Thoracic aorta (tissue), 2 donors: ENCODE measurements at regions not wholly inside any gene's neighbourhood (a gene's known extent, or its start where the extent isn't known, plus 50 kb on each side); places are given as distances from the start of the nearest gene placed in this dataset.
"Not testable (repeated sequence)": the region's sequence is repeated elsewhere in the genome, so short reads cannot be mapped to it uniquely, and the experiment has no call there.

Experiments used
- ATAC-seq: fragments of 150-250 bp; one replicate; pipeline ENCODE4 v1.8.0; 2017; ENCODE audit warnings: low read depth; ENCODE audit not compliant: insufficient number of reproducible peaks, low FRiP score
- DNase-seq: peaks from one replicate; pipeline ENCODE4 v3.0.0-alpha.2; 2020; ENCODE audit warnings: low spot score
- H3K27ac ChIP-seq, 2 donors: fragments of 200-600 bp; sonication (generic); 1 replicate in 1 of 2; 2 replicates in 1 of 2; pipeline ENCODE4 v1.5.1; 2016; ENCODE audit warnings: mild to moderate bottlenecking in 2 of 2, moderate library complexity in 2 of 2
- H3K27me3 ChIP-seq: fragments of 200-600 bp; sonication (generic); replicated peaks from 2 replicates; pipeline ENCODE4 v1.6.0; 2016; ENCODE audit warnings: mild to moderate bottlenecking; ENCODE audit not compliant: insufficient read depth
- H3K36me3 ChIP-seq: fragments of 200-600 bp; sonication (generic); one replicate; pipeline ENCODE4 v1.5.1; 2016
- H3K4me1 ChIP-seq, 2 donors: fragments of 200-600 bp; sonication (generic); 1 replicate in 1 of 2; 2 replicates in 1 of 2; pipeline versions ENCODE4 v1.5.1 to v1.6.0; 2016; ENCODE audit warnings: low read depth in 2 of 2, mild to moderate bottlenecking in 1 of 2; ENCODE audit not compliant: control insufficient read depth in 1 of 2
- H3K4me3 ChIP-seq: fragments of 200-600 bp; sonication (generic); 2 replicates; pipeline ENCODE4 v1.5.1; 2016; ENCODE audit warnings: mild to moderate bottlenecking
- H3K9me3 ChIP-seq: fragments of 200-600 bp; sonication (generic); 2 replicates; pipeline ENCODE4 v1.5.1; 2016
- TF ChIP-seq, protein P1 (sequence below): fragments of 200-600 bp; sonication (generic); IDR thresholded peaks from one replicate; pipeline ENCODE4 v1.5.1; 2019; ENCODE audit warnings: antibody characterized with exemption

DNA sequence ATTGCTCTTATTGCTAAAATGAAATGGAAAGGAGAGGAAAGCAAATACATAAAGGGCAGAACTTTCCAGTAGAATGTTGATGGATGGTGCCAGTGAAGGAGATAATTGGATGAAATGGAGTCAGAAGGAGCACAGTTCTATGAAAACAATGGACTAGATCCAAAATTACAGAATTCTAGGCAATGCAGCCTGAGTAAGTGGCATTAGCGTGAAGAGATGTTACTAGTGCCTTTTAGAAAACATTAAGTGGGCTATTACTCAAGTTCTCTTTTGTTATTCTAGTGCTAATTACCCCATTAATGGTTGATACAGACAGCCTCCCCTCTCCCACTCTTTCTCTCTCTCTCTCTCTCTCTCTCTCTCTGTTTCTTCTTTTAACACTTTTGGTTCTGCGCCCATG, 209.5 kb upstream of the RGS17 start:
- no peaks in the 10 kb centered on the region for H3K27me3 ChIP-seq
- TF ChIP-seq, protein P1, sequence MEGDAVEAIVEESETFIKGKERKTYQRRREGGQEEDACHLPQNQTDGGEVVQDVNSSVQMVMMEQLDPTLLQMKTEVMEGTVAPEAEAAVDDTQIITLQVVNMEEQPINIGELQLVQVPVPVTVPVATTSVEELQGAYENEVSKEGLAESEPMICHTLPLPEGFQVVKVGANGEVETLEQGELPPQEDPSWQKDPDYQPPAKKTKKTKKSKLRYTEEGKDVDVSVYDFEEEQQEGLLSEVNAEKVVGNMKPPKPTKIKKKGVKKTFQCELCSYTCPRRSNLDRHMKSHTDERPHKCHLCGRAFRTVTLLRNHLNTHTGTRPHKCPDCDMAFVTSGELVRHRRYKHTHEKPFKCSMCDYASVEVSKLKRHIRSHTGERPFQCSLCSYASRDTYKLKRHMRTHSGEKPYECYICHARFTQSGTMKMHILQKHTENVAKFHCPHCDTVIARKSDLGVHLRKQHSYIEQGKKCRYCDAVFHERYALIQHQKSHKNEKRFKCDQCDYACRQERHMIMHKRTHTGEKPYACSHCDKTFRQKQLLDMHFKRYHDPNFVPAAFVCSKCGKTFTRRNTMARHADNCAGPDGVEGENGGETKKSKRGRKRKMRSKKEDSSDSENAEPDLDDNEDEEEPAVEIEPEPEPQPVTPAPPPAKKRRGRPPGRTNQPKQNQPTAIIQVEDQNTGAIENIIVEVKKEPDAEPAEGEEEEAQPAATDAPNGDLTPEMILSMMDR = no peak
- no peak overlapping the region for H3K4me3 ChIP-seq
- no peaks in the 10 kb centered on the region for H3K9me3 ChIP-seq
- H3K27ac ChIP-seq = no peak overlapping the region
- ATAC-seq (no peak), DNase-seq (no peak)
- H3K36me3 ChIP-seq = no peaks in the 10 kb centered on the region
- H3K4me1 ChIP-seq = no peaks in the 10 kb centered on the region

DNA sequence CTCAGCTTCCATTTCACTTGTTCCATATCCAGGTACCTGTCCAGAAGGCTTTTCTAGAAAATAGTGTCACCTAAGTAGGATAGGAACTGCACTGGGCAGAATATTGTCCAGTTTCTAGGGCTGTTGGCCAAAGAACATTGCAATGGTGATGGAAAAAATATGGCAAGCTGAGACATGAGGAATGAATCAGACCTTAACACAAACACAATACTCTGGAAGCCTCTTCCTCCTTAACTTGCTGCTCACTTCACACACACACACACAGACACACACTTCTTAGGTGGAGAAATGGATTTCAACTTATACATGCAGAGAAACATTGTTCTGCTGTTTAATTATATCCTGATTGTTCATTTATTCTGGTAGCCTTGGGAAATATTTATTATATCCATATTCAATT, 203.0 kb upstream of the RGS17 start:
- Histone ChIP-seq H3K27me3 (no peaks in the 10 kb centered on the region), H3K4me3 (no peak overlapping the region), H3K36me3 (no peaks in the 10 kb centered on the region), H3K27ac (no peak overlapping the region), H3K9me3 (no peaks in the 10 kb centered on the region), H3K4me1 (no peaks in the 10 kb centered on the region)
- DNase-seq (no peak), ATAC-seq (no peak)
- TF ChIP-seq, protein P1 = no peak

DNA sequence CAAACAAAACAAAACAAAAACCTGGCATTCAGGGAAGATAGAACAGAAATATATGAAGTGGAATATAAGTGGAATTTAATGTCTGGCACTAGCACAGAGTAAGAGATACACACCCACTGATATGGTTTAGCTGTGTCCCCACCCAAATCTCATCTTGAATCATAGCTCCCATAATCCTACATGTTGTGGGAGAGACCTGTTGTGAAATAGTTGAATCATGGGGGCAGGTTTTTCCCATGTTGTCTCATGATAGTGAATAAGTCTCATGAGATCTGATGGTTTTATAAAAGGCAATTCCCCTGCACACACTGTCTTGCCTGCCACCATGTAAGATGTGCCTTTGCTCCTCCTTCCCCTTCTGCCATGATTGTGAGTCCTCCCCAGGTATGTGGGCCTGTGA, 200.1 kb upstream of the RGS17 start:
- H3K4me1 ChIP-seq, H3K27ac ChIP-seq, H3K4me3 ChIP-seq, H3K9me3 ChIP-seq, ATAC-seq, DNase-seq, H3K27me3 ChIP-seq, H3K36me3 ChIP-seq: not testable (repeated sequence)

DNA sequence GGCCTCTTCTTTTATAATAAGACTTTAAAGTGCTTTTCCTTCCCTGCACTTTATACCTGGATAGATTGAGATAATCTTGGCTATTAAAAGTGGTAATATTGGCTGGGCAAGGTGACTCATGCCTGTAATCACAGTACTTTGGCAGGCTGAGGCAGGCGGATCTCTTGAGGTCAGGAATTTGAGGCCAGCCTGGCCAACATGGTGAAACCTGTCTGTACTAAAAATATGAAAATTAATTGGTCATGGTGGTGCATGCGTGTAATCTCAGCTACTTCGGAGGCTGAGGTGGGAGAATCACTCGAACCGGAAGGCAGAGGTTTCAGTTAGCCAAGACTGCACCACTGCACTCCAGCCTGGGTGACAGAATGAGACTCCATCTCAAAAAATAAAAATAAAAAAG, 197.1 kb upstream of the RGS17 start:
- no peaks in the 10 kb centered on the region for H3K4me1 ChIP-seq

DNA sequence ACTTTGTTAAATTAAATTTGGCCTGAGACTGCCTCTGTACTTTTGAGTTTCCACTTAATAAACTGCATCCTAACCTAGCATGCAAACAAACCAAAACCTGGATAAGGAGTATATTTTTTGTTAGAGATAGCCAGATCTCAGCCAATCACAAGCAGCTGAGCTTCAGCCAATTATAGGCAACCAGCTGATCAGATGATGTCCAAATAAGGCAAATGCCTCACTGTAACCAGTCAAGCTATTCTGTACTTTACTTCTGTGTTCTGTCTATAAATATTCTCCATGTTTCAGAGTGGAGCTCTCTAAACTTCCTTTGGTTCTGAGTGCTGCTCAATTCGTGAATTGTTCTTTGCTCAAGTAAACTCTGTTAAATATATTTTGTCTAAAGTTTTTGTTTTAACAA, 194.6 kb upstream of the RGS17 start:
- Histone ChIP-seq H3K27me3 (no peaks in the 10 kb centered on the region), H3K4me1 (no peaks in the 10 kb centered on the region), H3K27ac (no peak overlapping the region), H3K36me3 (no peaks in the 10 kb centered on the region), H3K4me3 (no peak overlapping the region), H3K9me3 (no peaks in the 10 kb centered on the region)
- DNase-seq (no peak), ATAC-seq (no peak)
- TF ChIP-seq, protein P1 = no peak

More for the DNA sequence above, 197.1 kb upstream of the RGS17 start:
- ATAC-seq (no peak), DNase-seq (no peak)
- no peak overlapping the region for H3K27ac ChIP-seq
- TF ChIP-seq, protein P1 = no peak
- H3K27me3 ChIP-seq = no peaks in the 10 kb centered on the region
- no peaks in the 10 kb centered on the region for H3K36me3 ChIP-seq
- no peaks in the 10 kb centered on the region for H3K9me3 ChIP-seq
- no peak overlapping the region for H3K4me3 ChIP-seq

DNA sequence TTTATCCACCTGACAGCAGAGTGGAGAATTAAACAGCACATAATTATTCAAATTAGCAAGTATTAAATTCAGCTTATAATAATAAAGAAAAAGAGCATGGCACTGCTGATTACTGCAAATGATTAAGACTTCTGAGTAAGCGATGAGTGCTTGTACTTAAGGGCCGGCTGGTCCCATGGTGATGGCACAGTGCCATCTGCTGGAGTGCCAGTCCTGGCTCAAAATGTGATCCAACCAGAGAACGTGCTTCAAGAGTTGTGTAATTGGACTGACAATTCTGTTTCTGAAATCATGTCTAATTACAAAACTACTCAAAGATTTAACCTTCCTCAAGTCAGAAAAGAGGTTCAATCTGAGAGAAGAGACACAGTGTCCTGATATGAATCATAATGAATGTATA, 181.6 kb upstream of the RGS17 start:
- TF ChIP-seq, protein P1 = no peak
- Histone ChIP-seq H3K27me3 (no peaks in the 10 kb centered on the region), H3K4me3 (no peak overlapping the region), H3K9me3 (no peaks in the 10 kb centered on the region), H3K36me3 (no peaks in the 10 kb centered on the region), H3K4me1 (peaks cover 0 to 7% of the 10 kb centered on the region in 2 donors), H3K27ac (no peak overlapping the region)
- DNase-seq (no peak), ATAC-seq (no peak)
